ENCODE measurements at regions not wholly inside any gene's neighbourhood (a gene's known extent, or its start where the extent isn't known, plus 50 kb on each side); places are given as distances from the start of the nearest gene placed in this dataset.

- no peak for DNase-seq
Measured at GRCh38 chr2:104547221-104547620, 306.7 kb upstream of the POU3F3 start.

DNA sequence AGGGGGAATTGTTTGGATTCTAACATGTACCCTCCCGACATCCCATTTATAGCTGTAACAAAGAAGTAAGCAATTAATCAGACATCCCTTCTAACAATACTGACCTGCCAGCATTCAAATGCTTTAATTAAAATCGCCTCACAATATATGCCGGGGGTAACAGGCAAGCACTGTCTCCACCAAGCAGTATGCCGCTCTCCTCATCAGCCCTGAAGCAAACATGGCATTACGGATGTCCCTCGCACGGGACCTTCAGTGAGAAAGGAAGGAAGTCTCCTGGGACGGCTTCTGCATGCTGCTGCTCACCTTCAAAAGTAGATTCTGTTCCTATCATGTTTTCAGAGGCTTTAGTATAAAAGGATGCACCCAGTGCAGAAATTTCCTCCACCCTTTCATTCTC is 292.7 kb upstream of the POU3F3 start:
- DNase-seq: no peak

DNA sequence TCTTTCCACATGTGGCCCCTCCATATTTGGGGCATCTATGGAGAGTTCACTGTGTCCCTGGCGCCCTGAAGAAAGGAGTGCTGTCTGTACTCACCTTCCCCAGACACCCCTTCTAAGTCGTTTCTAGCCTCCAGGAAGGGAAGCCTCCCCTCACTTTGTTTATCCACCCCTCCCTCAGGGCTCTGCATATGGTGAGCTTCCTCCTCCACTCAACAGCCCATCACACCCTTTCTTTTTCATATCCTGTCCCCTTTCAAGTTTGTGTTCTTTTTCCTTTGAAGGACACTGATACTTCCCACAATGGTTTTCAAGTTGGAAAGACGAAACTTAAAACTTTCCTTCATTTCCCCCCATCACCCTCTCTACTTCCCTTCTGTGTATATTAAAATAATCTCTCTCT is 291.4 kb upstream of the POU3F3 start:
- no peak for DNase-seq

GRCh38 chr2:104563398-104563996 is 290.4 kb upstream of the POU3F3 start:
- no peak for DNase-seq

DNA sequence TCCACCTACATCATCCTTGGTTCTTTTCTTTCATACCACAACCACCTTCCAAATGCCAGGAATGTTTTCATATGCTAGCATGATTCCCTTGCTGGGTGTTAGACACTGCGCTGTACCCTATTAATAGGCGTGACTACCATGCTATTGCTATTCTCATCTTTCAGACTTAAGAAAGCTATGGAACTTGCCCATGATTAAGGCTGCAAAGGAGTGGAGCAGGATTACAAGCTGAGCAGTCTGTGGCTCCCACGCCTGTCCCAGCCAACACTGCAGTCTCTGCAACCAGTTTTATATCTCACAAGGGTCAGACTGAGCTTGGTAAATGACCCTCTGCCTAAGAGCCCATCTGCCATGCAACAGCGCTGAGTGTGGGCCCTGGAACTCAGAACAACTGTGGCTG is 285.7 kb upstream of the POU3F3 start:
- no peak for DNase-seq

GRCh38 chr2:104570259-104570658 is 283.7 kb upstream of the POU3F3 start:
- no peak for DNase-seq

GRCh38 chr2:104572834-104573233 is 281.1 kb upstream of the POU3F3 start:
- no peak for DNase-seq

- DNase-seq: no peak
Measured at GRCh38 chr2:104574367-104574766, 279.5 kb upstream of the POU3F3 start.

DNA sequence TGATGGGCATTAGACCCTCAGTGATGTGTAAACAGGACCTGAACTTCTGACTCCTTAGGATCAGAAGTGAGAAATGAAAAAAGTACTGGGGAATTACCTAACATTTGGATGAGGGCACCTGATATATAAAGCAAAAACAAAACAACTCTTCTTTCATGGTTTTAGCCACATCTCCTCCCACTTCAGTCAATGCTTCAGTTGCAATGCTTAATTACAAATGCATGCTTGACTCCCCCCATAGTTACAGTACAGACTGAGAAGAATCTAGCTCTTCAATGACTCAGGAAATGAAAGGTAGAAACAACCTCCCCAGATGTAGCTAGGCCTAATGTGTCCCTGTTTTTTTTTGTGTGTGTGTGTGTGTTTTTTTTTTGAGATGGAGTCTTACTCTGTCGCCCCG is 276.8 kb upstream of the POU3F3 start:
- DNase-seq: no peak

DNA sequence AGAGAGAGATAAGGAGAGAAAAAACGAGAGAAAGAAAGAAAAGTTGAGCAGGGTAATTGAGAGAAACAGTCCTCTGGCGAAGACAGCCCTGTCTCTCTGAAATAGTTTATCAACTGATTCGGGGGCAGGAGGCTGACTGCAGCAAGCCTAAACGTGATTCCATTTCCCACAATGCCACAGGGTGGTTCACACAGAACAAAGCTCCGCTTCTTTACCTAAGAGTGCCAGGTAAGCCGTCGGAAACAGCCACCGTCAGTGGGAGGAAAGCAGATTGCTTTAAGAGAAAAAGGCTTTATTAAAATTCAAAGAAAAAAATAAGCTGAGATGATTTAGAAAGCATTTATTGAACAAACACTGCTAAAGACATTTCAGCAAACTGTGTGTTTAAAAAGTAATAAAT is 271.4 kb upstream of the POU3F3 start:
- no peak for DNase-seq

DNA sequence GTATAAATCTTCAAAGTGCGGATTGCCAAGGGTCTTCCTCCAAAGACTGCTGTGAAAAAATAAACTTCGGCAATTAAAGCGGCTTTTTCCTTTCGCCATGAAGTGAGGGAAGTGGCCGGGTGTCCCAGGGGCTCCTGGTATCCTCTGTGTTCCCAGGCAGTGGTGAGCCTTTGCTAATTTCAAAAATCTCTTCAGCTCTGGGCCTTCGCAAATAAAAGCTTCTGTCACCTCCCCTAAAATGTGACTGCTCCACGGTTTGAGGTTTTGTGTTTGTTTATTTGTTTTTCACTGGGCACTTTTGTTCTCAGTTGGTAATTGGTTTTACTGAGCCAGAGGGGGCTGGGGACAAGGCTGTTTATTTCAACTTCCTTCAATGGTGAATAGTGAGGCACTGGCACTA is 270.1 kb upstream of the POU3F3 start:
- no peak for DNase-seq

DNA sequence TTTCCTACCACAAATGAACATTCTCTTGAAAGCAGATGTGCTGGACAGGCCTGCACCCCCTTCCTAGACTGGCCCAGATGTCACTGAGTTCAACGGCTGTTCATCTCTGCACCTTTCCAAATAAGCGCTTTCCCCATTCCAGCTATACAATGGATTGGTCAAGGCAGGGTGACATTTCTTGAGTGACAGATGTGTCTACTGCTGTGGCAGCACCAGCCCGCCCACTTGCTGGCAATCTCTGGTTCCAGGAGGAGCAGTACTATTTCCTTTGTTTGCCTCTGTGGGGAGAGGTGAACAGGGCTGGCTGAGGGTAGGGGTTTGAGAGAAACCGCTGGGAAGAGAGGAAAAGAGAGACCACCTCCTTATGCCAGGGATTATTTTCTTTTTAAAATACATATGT is 269.5 kb upstream of the POU3F3 start:
- DNase-seq: no peak

DNA sequence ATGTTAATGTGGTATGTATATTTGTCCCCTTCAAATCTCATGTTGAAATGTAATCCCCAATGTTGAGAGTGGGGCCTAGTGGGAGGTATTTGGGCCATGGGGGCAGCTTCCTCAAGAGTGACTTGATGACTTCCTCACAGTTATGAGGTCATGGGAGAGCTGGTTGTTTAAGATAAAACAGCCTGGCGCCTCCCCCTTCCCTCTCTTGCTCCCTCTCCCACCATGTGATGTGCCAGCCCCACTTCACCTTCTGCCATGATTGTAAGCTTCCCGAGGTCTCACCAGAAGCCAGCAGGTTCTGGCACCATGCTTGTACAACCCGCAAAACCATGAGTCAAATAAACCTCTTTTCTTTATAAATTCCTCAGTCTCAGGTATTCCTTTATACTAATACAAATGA is 258.3 kb upstream of the POU3F3 start:
- DNase-seq: no peak

GRCh38 chr2:104597942-104598341 is 256.0 kb upstream of the POU3F3 start:
- no peak for DNase-seq

- no peak for DNase-seq
Measured at GRCh38 chr2:104598636-104599035, 255.3 kb upstream of the POU3F3 start.

DNA sequence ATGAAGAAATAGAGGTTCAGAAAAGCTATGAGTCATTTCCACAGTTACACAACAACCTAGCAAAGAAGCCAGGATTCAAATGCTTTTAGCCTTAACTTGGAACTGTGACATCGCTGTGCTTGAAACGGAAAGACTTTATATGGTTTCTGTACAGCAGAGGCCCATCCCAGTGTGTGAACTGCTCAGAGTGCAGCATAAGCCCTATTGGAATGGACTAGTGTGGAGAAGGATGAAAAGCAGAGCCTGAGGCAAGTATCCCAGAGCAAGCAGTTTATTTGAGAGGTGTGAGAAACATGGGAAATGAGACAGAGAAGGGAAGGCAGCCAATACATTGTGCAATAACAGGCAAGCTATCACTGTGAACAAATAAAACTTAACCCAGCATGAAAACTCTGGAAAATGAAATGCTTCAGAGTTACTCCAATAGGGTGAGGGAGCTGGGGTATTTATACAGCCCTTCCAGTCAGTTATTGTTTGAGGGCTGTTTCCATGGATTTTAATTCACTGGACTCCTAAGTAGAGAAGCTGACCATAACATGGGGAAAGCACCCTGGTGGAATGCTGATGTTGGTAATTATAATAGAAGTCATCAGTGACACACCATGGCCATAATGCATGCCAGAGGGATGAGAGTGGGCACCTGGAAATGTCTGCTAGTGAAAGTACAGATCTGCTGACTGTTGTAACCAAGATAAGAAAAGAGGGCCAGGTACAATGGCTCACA is 254.0 kb upstream of the POU3F3 start:
- no peak for DNase-seq

GRCh38 chr2:104606056-104606455 is 247.9 kb upstream of the POU3F3 start:
- no peak for DNase-seq

DNA sequence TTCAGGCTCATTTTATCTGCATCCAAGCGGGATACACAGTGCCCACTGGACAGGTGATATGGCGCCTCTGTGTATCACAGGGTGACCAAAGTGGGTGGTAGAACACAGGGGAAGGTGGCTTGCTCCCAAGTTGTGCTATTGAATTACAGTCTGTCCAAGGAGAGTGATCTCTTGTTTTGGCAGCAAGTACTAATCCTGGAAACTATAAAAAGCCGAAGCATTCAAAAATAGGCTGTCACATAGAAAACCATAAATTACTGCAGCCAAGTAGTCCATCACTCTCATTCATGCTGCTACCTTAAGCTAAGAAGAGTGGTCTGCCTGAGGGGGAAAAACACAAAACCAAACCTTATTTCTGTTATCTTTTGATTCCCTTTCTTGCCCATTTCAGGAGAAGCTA is 237.1 kb upstream of the POU3F3 start:
- no peak for DNase-seq

- no peak for DNase-seq
Measured at GRCh38 chr2:104620801-104621200, 233.1 kb upstream of the POU3F3 start.

GRCh38 chr2:104635608-104636007 is 218.3 kb upstream of the POU3F3 start:
- no peak for DNase-seq

- no peak for DNase-seq
Measured at GRCh38 chr2:104638190-104638858, 215.6 kb upstream of the POU3F3 start.

- DNase-seq: no peak
Measured at GRCh38 chr2:104638859-104639202, 215.1 kb upstream of the POU3F3 start.

GRCh38 chr2:104641786-104642185 is 212.1 kb upstream of the POU3F3 start:
- no peak for DNase-seq

DNA sequence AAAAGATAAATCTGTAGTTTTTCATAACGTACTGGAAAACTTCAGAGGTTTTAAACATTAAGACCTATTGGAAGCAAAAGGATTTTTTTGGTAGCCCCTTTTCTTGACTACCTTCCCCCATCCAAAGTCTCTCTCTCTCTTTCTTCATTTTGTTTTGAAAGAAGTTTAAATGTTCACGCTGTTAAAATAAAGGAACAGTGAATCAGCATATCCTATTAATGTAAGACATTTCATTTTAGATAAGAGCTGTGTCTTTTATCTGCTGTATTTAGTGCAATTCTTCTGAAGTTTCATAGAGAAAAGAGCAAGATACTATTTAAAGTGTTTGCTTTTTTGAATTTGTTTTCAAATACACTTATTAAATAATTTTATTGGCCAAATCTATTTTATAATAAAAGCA is 205.5 kb upstream of the POU3F3 start:
- no peak for DNase-seq

GRCh38 chr2:104649866-104650265 is 204.0 kb upstream of the POU3F3 start:
- DNase-seq: no peak

Measured in NCI-H2029 (cell line).